GM20000 (cell line): ENCODE measurements at regions not wholly inside any gene's neighbourhood (a gene's known extent, or its start where the extent isn't known, plus 50 kb on each side); places are given as distances from the start of the nearest gene placed in this dataset.

Source experiments
- DNase-seq: peaks from one replicate; pipeline ENCODE4 v3.0.0; 2012; ENCODE audit warnings: low spot score
- CTCF ChIP-seq: IDR thresholded peaks from 2 replicates; pipeline ENCODE4 v1.5.1; 2012; ENCODE audit warnings: mild to moderate bottlenecking, control low read depth; ENCODE audit errors: extremely low read depth, missing control alignments

- no peak for DNase-seq
Observed at GRCh38 chr1:117289316-117289870, 77.9 kb upstream of the MAN1A2 start.

GRCh38 chr1:117286562-117286961 is 75.8 kb upstream of the VTCN1 start:
- no peak for DNase-seq

More at GRCh38 chr1:117289316-117289870, 77.9 kb upstream of the MAN1A2 start:
- no peak for TF ChIP-seq CTCF

DNA sequence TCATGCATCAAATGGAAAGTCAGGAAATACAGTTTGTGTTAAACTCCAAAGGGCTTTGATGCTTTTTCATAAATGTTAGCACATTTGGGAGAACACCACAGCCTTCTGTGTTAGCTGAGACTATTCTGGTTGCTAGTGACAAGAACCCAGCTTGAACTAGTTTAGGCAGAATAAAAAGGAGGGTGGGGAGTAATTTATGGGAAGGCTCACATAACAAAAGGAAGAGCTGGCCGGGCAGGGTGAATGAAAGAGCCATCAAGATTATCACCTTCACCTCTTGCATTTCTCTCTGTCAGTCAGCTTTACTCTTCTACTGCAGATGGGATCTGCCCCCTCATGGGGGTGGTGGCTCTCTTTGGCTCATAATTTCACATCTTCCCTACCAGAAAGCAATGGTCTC is 75.4 kb upstream of the VTCN1 start:
- no peak for TF ChIP-seq CTCF
- no peak for DNase-seq

More at GRCh38 chr1:117286562-117286961, 75.8 kb upstream of the VTCN1 start:
- no peak for TF ChIP-seq CTCF

GRCh38 chr1:117284399-117285215 is 73.9 kb upstream of the VTCN1 start:
- DNase-seq, result peak; percentile 33

DNA sequence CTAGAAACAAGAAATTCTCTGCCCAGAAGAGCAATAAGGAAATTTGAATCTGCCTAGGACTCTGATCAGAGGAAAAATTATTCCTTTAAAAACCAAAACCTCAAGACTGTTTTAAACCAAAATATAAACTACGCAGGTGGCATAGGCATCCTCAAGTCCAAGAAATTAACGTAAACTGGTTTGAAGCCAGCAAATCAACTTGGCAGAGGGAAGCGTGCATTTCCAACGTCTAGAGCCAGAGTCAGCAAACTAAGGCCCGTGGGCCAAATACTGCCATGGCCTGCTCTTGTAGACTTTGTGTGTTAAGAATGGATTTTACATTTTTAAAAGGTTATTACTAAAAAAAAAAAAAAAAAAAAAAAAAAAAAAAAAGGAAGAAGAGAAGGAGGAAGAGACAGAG is 67.8 kb upstream of the VTCN1 start:
- TF ChIP-seq CTCF, result no peak
- no peak for DNase-seq

More at GRCh38 chr1:117284399-117285215, 73.9 kb upstream of the VTCN1 start:
- TF ChIP-seq CTCF, result no peak

DNA sequence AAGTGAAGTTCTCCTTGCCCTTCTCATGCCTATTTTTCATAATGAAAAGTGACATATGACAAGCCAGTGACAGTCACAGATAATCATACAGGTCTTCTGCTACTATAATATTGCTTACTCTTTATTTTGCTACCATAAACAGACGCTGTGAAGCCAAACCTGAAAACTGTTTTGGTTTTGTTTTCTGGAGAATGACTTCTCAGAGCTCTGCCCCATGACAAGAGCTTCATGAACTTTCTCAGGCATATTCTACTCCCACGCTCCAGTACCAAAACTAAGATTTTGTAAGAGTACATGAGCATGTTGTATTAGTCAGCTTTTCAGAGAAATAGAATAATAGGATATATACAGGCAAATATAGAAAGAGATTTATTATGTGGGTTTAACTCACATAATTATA is 64.3 kb upstream of the VTCN1 start:
- TF ChIP-seq CTCF, result no peak

GRCh38 chr1:117271959-117272358 is 61.2 kb upstream of the VTCN1 start:
- no peak for TF ChIP-seq CTCF
- no peak for DNase-seq

More for the DNA sequence above, 64.3 kb upstream of the VTCN1 start:
- no peak for DNase-seq
